A673 (cell line): ENCODE measurements at regions not wholly inside any gene's neighbourhood (a gene's known extent, or its start where the extent isn't known, plus 50 kb on each side); places are given as distances from the start of the nearest gene placed in this dataset.

ENCODE experiments used
- BruUV-seq: library from RNA; stranded (reverse); fragments of 400-500 nt; replicated peaks from 2 replicates; lab custom pipeline; 2021; lab: Mats Ljungman, UMichigan
- CTCF ChIA-PET: fragments of 300-600 bp; sonication (Branson Sonifier 250); formaldehyde crosslinking; loops from one replicate; lab custom pipeline; 2022; ENCODE audit warnings: antibody characterized with exemption; lab: Charles Lee
- POLR2A ChIA-PET: fragments of 300-600 bp; sonication (Branson Sonifier 250); formaldehyde crosslinking; loops from one replicate; lab custom pipeline; 2022; ENCODE audit warnings: antibody characterized with exemption; ENCODE audit not compliant: low non-redundant PET; lab: Charles Lee
- DNase-seq: peaks from one replicate; pipeline ENCODE4 v3.0.0-alpha.2; 2015; ENCODE audit warnings: low spot score
- H3K27ac ChIP-seq: fragments of 200-600 bp; sonication (generic); 2 replicates; pipeline ENCODE4 v1.5.1; 2016; ENCODE audit warnings: mixed run types, low read depth, mild to moderate bottlenecking, mixed read lengths, antibody characterized with exemption, low read length; ENCODE audit not compliant: poor library complexity, severe bottlenecking
- H3K27me3 ChIP-seq: fragments of 200-600 bp; sonication (generic); replicated peaks from 2 replicates; pipeline ENCODE4 v1.6.1; 2017; ENCODE audit warnings: mixed run types, low read depth, mild to moderate bottlenecking, mixed read lengths, antibody characterized with exemption, low read length; ENCODE audit not compliant: insufficient read depth, poor library complexity
- H3K36me3 ChIP-seq: fragments of 200-600 bp; sonication (generic); 2 replicates; pipeline ENCODE4 v1.6.1; 2016; ENCODE audit warnings: mixed run types, mild to moderate bottlenecking, mixed read lengths, antibody characterized with exemption, low read length; ENCODE audit not compliant: insufficient read depth, poor library complexity, severe bottlenecking
- H3K4me1 ChIP-seq: fragments of 200-600 bp; sonication (generic); 2 replicates; pipeline ENCODE4 v1.6.1; 2017; ENCODE audit warnings: mixed run types, mild to moderate bottlenecking, mixed read lengths, antibody characterized with exemption, low read length; ENCODE audit not compliant: insufficient read depth, poor library complexity, severe bottlenecking
- H3K4me3 ChIP-seq: fragments of 200-600 bp; sonication (generic); 2 replicates; pipeline ENCODE4 v1.5.1; 2016; ENCODE audit warnings: low read depth, mixed run types, mild to moderate bottlenecking, mixed read lengths, low read length; ENCODE audit not compliant: poor library complexity, severe bottlenecking
- H3K9me3 ChIP-seq: fragments of 200-600 bp; sonication (generic); 2 replicates; pipeline ENCODE4 v1.6.1; 2016; ENCODE audit warnings: mixed run types, low read depth, mild to moderate bottlenecking, mixed read lengths, antibody characterized with exemption, low read length; ENCODE audit not compliant: poor library complexity, severe bottlenecking
- CTCF ChIP-seq: fragments of 300-800, 200-600 bp; sonication (generic); conservative IDR thresholded peaks from 2 replicates; pipeline ENCODE4 v1.5.1; 2017; ENCODE audit warnings: low read depth, mild to moderate bottlenecking, antibody characterized with exemption, low read length, moderate library complexity, mixed read lengths
- EZH2 ChIP-seq: fragments of 200-600 bp; sonication (generic); IDR thresholded peaks from 2 replicates; pipeline ENCODE4 v1.6.1; 2017; ENCODE audit warnings: borderline replicate concordance, low read depth, mild to moderate bottlenecking, mixed read lengths, antibody characterized with exemption, low read length; ENCODE audit not compliant: poor library complexity, severe bottlenecking
- intact Hi-C: fragments of 100-400 bp; cut with micrococcal nuclease; formaldehyde crosslinking; loops from one replicate; pipeline ENCODE4 v1.10.0; 2022; ENCODE audit not compliant: unreplicated experiment

- intact Hi-C loops: loop anchor here (10.0 kb wide), 1 partner anchor 530 kb away; no protein-coding TSS in a partner anchor
- Histone ChIP-seq H3K27ac (no peak overlapping the region), H3K4me3 (no peak overlapping the region), H3K4me1 (peaks cover 18% of the 10 kb centered on the region), H3K36me3 (no peaks in the 10 kb centered on the region), H3K27me3 (no peaks in the 10 kb centered on the region), H3K9me3 (peaks cover 6% of the 10 kb centered on the region)
- no TSS peak for BruUV-seq
- DNase-seq: no peak
- ChIA-PET CTCF (no interaction called here), POLR2A (no interaction called here)
- TF ChIP-seq CTCF (no peak), EZH2 (no peak)
Measured at GRCh38 chr6:103895136-103895535, 964.6 kb downstream of the HACE1 start.

- Histone ChIP-seq H3K27ac (peak overlapping the region; percentile 41), H3K27me3 (no peaks in the 10 kb centered on the region), H3K9me3 (peaks cover 6% of the 10 kb centered on the region), H3K4me3 (no peak overlapping the region), H3K4me1 (peaks cover 19% of the 10 kb centered on the region), H3K36me3 (no peaks in the 10 kb centered on the region)
- TF ChIP-seq EZH2 (no peak), CTCF (no peak)
- intact Hi-C loops: loop anchor here (10.0 kb wide), 1 partner anchor 532 kb away; no protein-coding TSS in a partner anchor
- no TSS peak for BruUV-seq
- peak; percentile 71 for DNase-seq
- POLR2A ChIA-PET: no interaction called here
- CTCF ChIA-PET: no interaction called here
Measured at GRCh38 chr6:103893141-103893581, 966.6 kb downstream of the HACE1 start.

GRCh38 chr6:103886951-103887350 is 972.8 kb downstream of the HACE1 start:
- H3K27ac ChIP-seq: no peak overlapping the region
- TF ChIP-seq CTCF: no peak
- no peak for TF ChIP-seq EZH2
- BruUV-seq: no TSS peak
- no peak overlapping the region for H3K4me3 ChIP-seq
- intact Hi-C loops: no loop called here
- no peaks in the 10 kb centered on the region for H3K36me3 ChIP-seq
- ChIA-PET POLR2A (no interaction called here), CTCF (no interaction called here)
- no peaks in the 10 kb centered on the region for H3K27me3 ChIP-seq
- no peaks in the 10 kb centered on the region for H3K9me3 ChIP-seq
- H3K4me1 ChIP-seq: peaks cover 3% of the 10 kb centered on the region
- DNase-seq: no peak
